Embryonic facial prominence (tissue), 1 donor: ENCODE measurements at regions not wholly inside any gene's neighbourhood (a gene's known extent, or its start where the extent isn't known, plus 50 kb on each side); places are given as distances from the start of the nearest gene placed in this dataset.

Experiments
- DNase-seq: peaks from one replicate; pipeline ENCODE4 v3.0.0-alpha.2; 2016; ENCODE audit errors: extremely low spot score

- no peak for DNase-seq
Observed at GRCh38 chr12:67147030-67147429, 122.1 kb upstream of the CAND1 start.

- DNase-seq, result no peak
Observed at GRCh38 chr12:67147447-67147846, 121.7 kb upstream of the CAND1 start.

DNA sequence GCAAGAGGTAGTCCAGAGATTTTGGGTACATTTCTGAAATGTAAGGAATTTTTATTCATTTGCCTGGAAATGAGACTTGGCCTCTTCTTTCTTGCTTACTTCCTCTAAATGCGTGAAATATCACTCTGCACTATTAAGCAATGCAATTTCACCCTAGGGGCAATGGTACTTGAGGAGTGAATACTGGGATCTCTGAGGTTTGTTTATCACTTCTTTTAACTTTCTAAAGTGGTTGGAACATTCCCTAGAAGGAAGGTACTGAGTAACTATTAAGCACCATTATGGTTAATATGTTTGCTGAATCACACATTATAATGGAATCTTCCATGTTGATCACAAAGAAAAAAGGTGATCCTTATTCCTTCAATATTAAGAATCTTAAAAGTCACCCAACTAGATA, 120.9 kb upstream of the CAND1 start:
- DNase-seq, result no peak

DNA sequence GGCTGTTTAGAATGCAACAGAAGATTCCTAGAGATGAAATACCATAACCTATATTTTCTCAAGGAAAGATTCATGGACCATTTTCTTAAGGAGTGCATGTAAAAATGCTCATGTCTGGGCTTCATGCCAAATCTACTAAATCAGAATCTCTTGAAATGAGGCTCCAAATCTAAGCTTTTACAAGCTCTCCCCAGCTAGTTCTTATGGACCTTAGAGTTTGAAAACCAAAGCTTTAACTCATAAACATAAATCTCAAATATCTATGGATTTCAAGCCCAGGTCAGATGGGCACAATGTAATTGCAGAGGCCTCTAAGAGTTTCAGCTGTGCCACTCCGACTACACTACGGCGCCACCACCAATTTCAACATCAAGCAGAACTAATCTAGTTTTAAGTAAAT, 117.3 kb upstream of the CAND1 start:
- DNase-seq, result no peak

- no peak for DNase-seq
Observed at GRCh38 chr12:67152451-67152850, 116.7 kb upstream of the CAND1 start.

- no peak for DNase-seq
Observed at GRCh38 chr12:67154901-67155300, 114.3 kb upstream of the CAND1 start.

DNA sequence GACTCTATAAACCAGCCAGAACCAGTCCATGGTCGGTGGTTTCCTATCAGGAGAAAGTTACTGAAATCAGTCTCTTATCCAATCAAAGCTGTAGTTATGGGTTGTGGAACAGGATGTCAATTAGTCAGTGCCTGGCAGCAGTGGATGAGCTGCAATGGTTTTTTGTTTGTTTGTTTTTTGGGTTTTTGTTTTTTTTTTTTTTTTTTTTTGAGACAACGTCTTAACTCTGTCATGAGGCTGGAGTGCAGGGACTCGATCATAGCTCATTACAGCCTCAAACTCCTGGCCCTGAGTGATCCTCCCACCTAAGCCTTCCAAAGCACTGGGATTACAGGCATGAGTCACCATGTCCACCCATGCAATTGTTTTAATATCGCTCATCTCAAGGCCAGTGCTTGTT, 113.3 kb upstream of the CAND1 start:
- DNase-seq, result no peak

DNA sequence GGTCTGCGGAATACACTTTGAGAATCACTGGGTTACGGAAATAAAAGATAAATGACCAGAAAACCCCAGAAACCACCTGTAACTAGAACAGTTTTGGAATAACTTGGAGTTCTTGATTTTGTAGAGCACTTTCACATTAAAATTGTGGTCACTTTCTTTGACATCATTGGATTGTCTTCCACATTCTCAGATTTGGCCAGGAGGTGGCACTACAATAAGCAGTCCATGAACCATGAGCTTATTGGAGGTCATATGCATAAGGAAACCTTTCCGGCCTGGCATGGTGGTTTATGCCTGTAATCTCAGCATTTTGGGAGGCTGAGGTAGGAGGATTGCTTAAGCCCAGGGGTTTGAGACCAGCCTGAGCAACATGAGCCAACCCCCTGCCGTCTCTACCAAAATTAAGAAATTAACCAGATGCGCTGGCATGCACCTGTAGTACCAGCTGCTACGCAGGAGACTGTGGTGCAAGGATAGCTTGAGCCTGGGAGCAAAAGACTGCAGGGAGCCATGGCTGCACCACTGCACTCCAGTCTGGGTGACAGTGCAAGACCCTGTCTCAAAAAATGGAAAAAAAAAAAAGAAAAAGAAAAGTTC, 107.7 kb upstream of the CAND1 start:
- no peak for DNase-seq

- no peak for DNase-seq
Observed at GRCh38 chr12:67173258-67173657, 95.9 kb upstream of the CAND1 start.

GRCh38 chr12:67182551-67182950, 86.6 kb upstream of the CAND1 start:
- no peak for DNase-seq

DNA sequence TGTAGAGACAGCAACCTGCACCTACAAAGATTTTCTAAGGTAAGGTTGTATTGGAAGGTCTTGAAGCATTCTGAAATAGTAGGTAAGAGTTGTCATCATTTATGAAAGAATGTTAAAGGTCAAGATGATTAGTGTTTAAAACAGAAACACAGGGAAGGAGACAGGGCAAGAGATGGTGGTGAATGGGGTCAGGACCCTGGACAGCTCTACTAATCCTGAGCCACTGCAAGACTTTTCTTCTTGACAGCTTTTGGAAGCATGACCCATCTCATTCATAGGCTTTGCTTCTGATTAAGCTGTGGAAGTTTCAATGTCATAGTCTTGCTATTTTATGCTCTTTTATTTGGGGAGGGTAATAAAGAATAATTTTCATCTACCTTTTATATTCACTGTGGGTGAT, 75.5 kb upstream of the CAND1 start:
- no peak for DNase-seq

GRCh38 chr12:67200386-67200785, 68.8 kb upstream of the CAND1 start:
- no peak for DNase-seq

DNA sequence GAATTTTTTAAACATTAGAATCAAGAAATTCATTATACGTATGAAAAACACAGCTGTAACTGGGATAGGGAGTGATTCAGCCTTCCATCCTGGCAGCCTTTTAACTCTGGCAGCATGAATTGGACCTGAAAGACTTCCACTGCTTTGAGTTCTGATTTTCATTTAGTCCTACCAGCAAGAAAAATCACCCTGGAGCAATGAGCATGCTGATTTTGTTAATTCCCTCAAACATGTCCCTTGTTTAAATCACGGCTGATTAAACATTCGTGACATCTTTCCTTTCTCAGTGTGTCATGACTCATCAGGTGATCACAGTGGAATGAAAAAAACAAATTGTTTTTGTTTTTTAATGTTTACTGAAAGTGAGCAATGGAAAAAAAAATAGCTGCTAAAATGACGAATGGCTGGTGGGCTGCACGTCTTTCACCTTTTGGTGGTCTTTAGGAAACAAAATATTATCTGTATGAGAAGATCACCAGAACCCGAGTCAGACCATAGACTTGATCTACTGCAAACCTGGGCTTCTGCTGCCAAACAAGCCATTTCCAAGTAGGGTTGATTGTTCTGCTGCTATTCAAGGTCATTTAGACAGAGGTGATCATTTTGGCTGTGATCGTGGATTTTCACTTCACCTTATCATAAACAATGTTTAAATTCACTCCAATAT, 67.0 kb upstream of the CAND1 start:
- DNase-seq, result no peak

GRCh38 chr12:67202678-67203012, 66.5 kb upstream of the CAND1 start:
- DNase-seq, result no peak

DNA sequence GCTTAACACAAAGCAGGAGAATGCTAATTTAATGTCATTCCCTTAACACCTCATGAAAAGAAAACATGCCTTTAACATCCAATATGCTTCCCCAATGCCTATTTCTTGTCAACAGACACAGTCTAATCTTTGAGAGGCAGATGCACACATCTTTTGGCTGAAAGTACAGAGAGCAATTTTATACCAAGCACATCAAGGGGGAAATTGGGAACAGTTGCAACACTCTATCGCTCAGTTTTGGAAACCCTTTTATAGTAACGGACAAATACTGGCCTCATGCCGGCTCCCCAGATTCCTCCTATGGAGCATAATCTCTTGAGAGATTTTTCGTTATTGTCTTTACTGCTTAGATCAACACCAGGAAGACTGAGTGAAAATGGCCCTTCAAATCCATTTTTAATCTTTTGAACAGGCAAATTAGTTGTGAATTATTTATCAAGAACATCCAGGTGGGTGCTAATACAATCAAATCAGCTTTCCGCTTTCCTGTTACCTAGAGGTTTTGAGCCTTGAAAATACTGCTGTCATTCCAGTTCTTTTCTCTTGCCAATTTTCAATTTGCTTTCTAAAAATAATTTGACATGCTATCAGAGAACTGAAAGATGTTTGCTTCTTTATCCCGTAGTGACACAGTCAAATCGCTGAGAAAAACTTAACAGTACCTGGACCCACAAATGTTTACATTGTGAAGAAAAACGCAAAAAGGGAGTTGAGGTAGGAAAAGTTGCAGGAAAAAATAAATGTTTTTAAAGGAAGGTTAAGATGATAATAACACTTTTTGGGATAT, 60.7 kb upstream of the CAND1 start:
- DNase-seq, result no peak

- no peak for DNase-seq
Observed at GRCh38 chr12:67211029-67211428, 58.1 kb upstream of the CAND1 start.

- DNase-seq, result no peak
Observed at GRCh38 chr12:67211494-67211893, 57.7 kb upstream of the CAND1 start.

GRCh38 chr12:67217647-67218046, 51.5 kb upstream of the CAND1 start:
- DNase-seq, result no peak
